HCT116 (cell line): ENCODE measurements at regions not wholly inside any gene's neighbourhood (a gene's known extent, or its start where the extent isn't known, plus 50 kb on each side); places are given as distances from the start of the nearest gene placed in this dataset.

Experiments used
- ATAC-seq: fragments of 200-7000 bp; cut with Tn5 transposase; 2 replicates; pipeline ENCODE4 v1.9.1; 2020; ENCODE audit warnings: mild to moderate bottlenecking, moderate library complexity
- BruUV-seq: library from RNA; stranded (reverse); fragments of 400-500 nt; replicated peaks from 2 replicates; lab custom pipeline; 2021; lab: Mats Ljungman, UMichigan
- CTCF ChIA-PET: fragments of 300-600 bp; sonication (Branson Sonifier 250); formaldehyde crosslinking; loops from one replicate; lab custom pipeline; 2021; ENCODE audit warnings: antibody characterized with exemption; lab: Charles Lee
- POLR2A ChIA-PET: fragments of 300-600, 350-600 bp; sonication (Branson Sonifier 250); formaldehyde crosslinking; loops from one replicate; lab custom pipeline; 2021; ENCODE audit warnings: antibody characterized with exemption; lab: Charles Lee
- RAD21 ChIA-PET, 2 experiments: fragments of 300-600 bp; sonication (Branson Sonifier 250); formaldehyde crosslinking; loops; one replicate each; lab custom pipeline; 2023; ENCODE audit warnings: low total read pairs in 2 of 2; ENCODE audit not compliant: uncharacterized antibody in 2 of 2, unreplicated experiment in 2 of 2, low non-redundant PET in 1 of 2; lab: Charles Lee
- DNase-seq: peaks from one replicate; pipeline ENCODE4 v3.0.0-alpha.2; 2010; ENCODE audit warnings: low read depth, low spot score
- H2AFZ ChIP-seq: fragments of 200-600 bp; shearing (Covaris generic), sonication (generic); 2 replicates; pipeline ENCODE4 v1.6.1; 2017; ENCODE audit warnings: low read depth, mixed run types, mixed read lengths, antibody characterized with exemption, low read length; ENCODE audit not compliant: poor library complexity, severe bottlenecking
- H3K27ac ChIP-seq: 2 replicates; pipeline ENCODE4 v1.5.1; 2012; ENCODE audit warnings: low read depth, low read length
- H3K27me3 ChIP-seq: fragments of 200-600 bp; sonication (generic); 2 replicates; pipeline ENCODE4 v1.6.1; 2016; ENCODE audit warnings: mixed run types, low read length, mixed read lengths; ENCODE audit not compliant: insufficient read depth
- H3K36me3 ChIP-seq, 2 experiments: fragments of 200-500 bp in 1 of 2; fragments of 200-600 bp in 1 of 2; sonication (Bioruptor generic) in 1 of 2; sonication (generic) in 1 of 2; 2 replicates each; pipeline versions ENCODE4 v1.5.1 to v1.6.1; 2014 to 2016; ENCODE audit warnings: low read length in 2 of 2, inconsistent platforms in 1 of 2, mixed read lengths in 1 of 2, mixed run types in 1 of 2; ENCODE audit not compliant: insufficient read depth in 2 of 2, control insufficient read depth in 1 of 2
- H3K4me1 ChIP-seq, 2 experiments: fragments of 200-600 bp in 1 of 2; sonication (generic) in 1 of 2; 2 replicates each; pipeline versions ENCODE4 v1.5.1 to v1.6.1; 2012 to 2017; ENCODE audit warnings: low read length in 2 of 2, inconsistent platforms in 1 of 2, mild to moderate bottlenecking in 1 of 2, mixed read lengths in 1 of 2, mixed run types in 1 of 2, moderate library complexity in 1 of 2; ENCODE audit not compliant: insufficient read depth in 2 of 2, control insufficient read depth in 1 of 2
- H3K4me2 ChIP-seq: fragments of 200-600 bp; sonication (generic); 2 replicates; pipeline ENCODE4 v1.6.1; 2017; ENCODE audit warnings: mixed run types, low read length, mixed read lengths
- H3K4me3 ChIP-seq, 2 experiments: fragments of 200-600 bp in 1 of 2; sonication (generic) in 1 of 2; replicated peaks in 1 of 2; 2 replicates each; pipeline ENCODE4 v1.5.1; 2011 to 2016; ENCODE audit warnings: low read length in 2 of 2, control low read depth in 1 of 2, low read depth in 1 of 2, mild to moderate bottlenecking in 1 of 2, mixed read lengths in 1 of 2, mixed run types in 1 of 2
- H3K79me2 ChIP-seq: fragments of 200-600 bp; sonication (generic); 2 replicates; pipeline ENCODE4 v1.6.1; 2017; ENCODE audit warnings: mild to moderate bottlenecking, mixed run types, low read length, moderate library complexity, mixed read lengths; ENCODE audit not compliant: insufficient read depth
- H3K9ac ChIP-seq: fragments of 200-600 bp; sonication (generic); 2 replicates; pipeline ENCODE4 v1.6.1; 2016; ENCODE audit warnings: low read length, mixed read lengths
- H3K9me2 ChIP-seq: fragments of 200-600 bp; sonication (generic), shearing (Covaris generic); 2 replicates; pipeline ENCODE4 v1.6.1; 2017; ENCODE audit warnings: mixed run types, mild to moderate bottlenecking, moderate library complexity; ENCODE audit not compliant: insufficient read depth
- H3K9me3 ChIP-seq, 2 experiments: fragments of 200-500 bp in 1 of 2; fragments of 200-600 bp in 1 of 2; sonication (Bioruptor generic) in 1 of 2; sonication (generic) in 1 of 2; 2 replicates each; pipeline ENCODE4 v1.6.1; 2014 to 2017; ENCODE audit warnings: low read length in 2 of 2, mixed read lengths in 2 of 2, inconsistent platforms in 1 of 2, low read depth in 1 of 2, mild to moderate bottlenecking in 1 of 2, mixed run types in 1 of 2, moderate library complexity in 1 of 2; ENCODE audit not compliant: control insufficient read depth in 1 of 2, insufficient read depth in 1 of 2
- H4K20me1 ChIP-seq: fragments of 200-600 bp; sonication (generic), shearing (Covaris generic); 2 replicates; pipeline ENCODE4 v1.6.1; 2017; ENCODE audit warnings: mixed run types, mild to moderate bottlenecking, moderate library complexity; ENCODE audit not compliant: insufficient read depth
- CBX3 ChIP-seq: IDR thresholded peaks from 2 replicates; pipeline ENCODE4 v1.6.1; 2012; ENCODE audit warnings: low read depth
- CTCF ChIP-seq, 3 experiments: fragments of 200-600 bp in 1 of 3; sonication (generic) in 1 of 3; IDR thresholded peaks in 2 of 3; conservative IDR thresholded peaks in 1 of 3; 2 replicates each; pipeline ENCODE4 v1.5.1; 2012 to 2017; ENCODE audit warnings: low read depth in 2 of 3, low read length in 2 of 3, antibody characterized with exemption in 1 of 3, borderline replicate concordance in 1 of 3, control low read depth in 1 of 3, mild to moderate bottlenecking in 1 of 3, mixed read lengths in 1 of 3, mixed run types in 1 of 3, moderate library complexity in 1 of 3; ENCODE audit not compliant: insufficient read depth in 1 of 3
- EGR1 ChIP-seq: IDR thresholded peaks from 2 replicates; pipeline ENCODE4 v1.6.1; 2012; ENCODE audit warnings: low read depth
- EZH2phosphoT487 ChIP-seq: fragments of 200-600 bp; IDR thresholded peaks from 2 replicates; pipeline ENCODE4 v1.6.1; 2018; ENCODE audit warnings: antibody characterized with exemption, borderline replicate concordance
- FOSL1 ChIP-seq: IDR thresholded peaks from 2 replicates; pipeline ENCODE4 v1.6.1; 2012; ENCODE audit warnings: low read depth
- JUND ChIP-seq: IDR thresholded peaks from 2 replicates; pipeline ENCODE4 v1.6.1; 2012
- POLR2A ChIP-seq: IDR thresholded peaks from 2 replicates; pipeline ENCODE4 v1.7.0; 2011; ENCODE audit warnings: borderline replicate concordance; ENCODE audit not compliant: insufficient read depth, insufficient read length; ENCODE audit errors: extremely low read depth
- POLR2AphosphoS5 ChIP-seq: IDR thresholded peaks from 2 replicates; pipeline ENCODE4 v1.6.1; 2011; ENCODE audit warnings: mild to moderate bottlenecking, low read depth, low read length, moderate library complexity
- SIN3A ChIP-seq: IDR thresholded peaks from 2 replicates; pipeline ENCODE4 v1.6.1; 2012; ENCODE audit warnings: low read depth
- YY1 ChIP-seq: IDR thresholded peaks from 2 replicates; pipeline ENCODE4 v1.6.1; 2011; ENCODE audit warnings: low read length, low read depth, moderate library complexity, mild to moderate bottlenecking; ENCODE audit not compliant: insufficient replicate concordance; ENCODE audit errors: extremely low read depth
- ZBTB33 ChIP-seq: IDR thresholded peaks from 2 replicates; pipeline ENCODE4 v1.6.1; 2011; ENCODE audit warnings: mild to moderate bottlenecking, low read length, moderate library complexity; ENCODE audit not compliant: insufficient replicate concordance; ENCODE audit errors: extremely low read depth
- ZFX ChIP-seq: fragments of 450-650 bp; IDR thresholded peaks from 2 replicates; pipeline ENCODE4 v1.6.1; 2017
- ZNF274 ChIP-seq: fragments of 200-500 bp; sonication (Bioruptor generic); IDR thresholded peaks from 2 replicates; pipeline ENCODE4 v1.6.1; 2014; ENCODE audit warnings: mild to moderate bottlenecking, low read depth, low read length, inconsistent platforms
- intact Hi-C: fragments of 100-400 bp; cut with micrococcal nuclease; formaldehyde crosslinking; loops from 2 replicates; pipeline ENCODE4 v1.10.0; 2022
- TF ChIP-seq, protein P1 (sequence below): IDR thresholded peaks from 2 replicates; pipeline ENCODE4 v1.6.1; 2012; ENCODE audit warnings: low read depth
- TF ChIP-seq, protein P2 (sequence below): IDR thresholded peaks from 2 replicates; pipeline ENCODE4 v1.6.1; 2012
- TF ChIP-seq, protein P3 (sequence below): IDR thresholded peaks from 2 replicates; pipeline ENCODE4 v1.6.1; 2012

DNA sequence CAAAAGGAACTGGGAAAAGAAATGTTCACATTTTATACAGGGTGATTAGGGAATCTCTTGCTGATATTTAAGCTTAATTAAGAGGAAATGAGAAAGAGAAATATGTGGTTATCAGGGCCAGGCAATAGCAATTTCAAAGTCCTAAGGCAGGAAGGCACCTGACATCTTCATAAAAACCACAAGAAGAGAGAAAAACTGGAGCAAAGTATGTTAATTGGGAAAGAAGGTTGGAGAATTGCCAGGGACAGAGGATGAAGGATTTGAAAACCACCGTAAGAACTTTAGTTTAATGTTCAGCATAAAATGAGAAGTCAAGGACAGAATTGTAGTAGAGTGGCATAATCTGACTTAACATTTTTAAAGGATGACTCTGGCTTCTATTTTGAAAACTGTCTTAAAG, 691.8 kb upstream of the NRXN1 start:
- H3K79me2 ChIP-seq: no peaks in the 10 kb centered on the region
- BruUV-seq: no TSS peak
- ChIA-PET RAD21 (no interaction called here), CTCF (no interaction called here), POLR2A (no interaction called here)
- DNase-seq: no peak
- ATAC-seq: no peak
- H4K20me1 ChIP-seq: no peaks in the 10 kb centered on the region
- no peak overlapping the region for H2AFZ ChIP-seq
- H3K9me3 ChIP-seq: no peaks in the 10 kb centered on the region
- TF ChIP-seq CTCF (IDR thresholded peaks at IDR 0.05 in 2 of 3, conservative IDR thresholded peaks at IDR 0.05 in 1 of 3; ENCODE audit: borderline replicate concordance in 1 of 3, insufficient read depth in 1 of 3, low read depth in 2 of 3, low read length in 2 of 3): no peak
- no peak for TF ChIP-seq EZH2phosphoT487
- TF ChIP-seq ZFX: no peak
- TF ChIP-seq FOSL1: no peak
- TF ChIP-seq JUND: no peak
- no peak for TF ChIP-seq POLR2A
- TF ChIP-seq, protein P1, sequence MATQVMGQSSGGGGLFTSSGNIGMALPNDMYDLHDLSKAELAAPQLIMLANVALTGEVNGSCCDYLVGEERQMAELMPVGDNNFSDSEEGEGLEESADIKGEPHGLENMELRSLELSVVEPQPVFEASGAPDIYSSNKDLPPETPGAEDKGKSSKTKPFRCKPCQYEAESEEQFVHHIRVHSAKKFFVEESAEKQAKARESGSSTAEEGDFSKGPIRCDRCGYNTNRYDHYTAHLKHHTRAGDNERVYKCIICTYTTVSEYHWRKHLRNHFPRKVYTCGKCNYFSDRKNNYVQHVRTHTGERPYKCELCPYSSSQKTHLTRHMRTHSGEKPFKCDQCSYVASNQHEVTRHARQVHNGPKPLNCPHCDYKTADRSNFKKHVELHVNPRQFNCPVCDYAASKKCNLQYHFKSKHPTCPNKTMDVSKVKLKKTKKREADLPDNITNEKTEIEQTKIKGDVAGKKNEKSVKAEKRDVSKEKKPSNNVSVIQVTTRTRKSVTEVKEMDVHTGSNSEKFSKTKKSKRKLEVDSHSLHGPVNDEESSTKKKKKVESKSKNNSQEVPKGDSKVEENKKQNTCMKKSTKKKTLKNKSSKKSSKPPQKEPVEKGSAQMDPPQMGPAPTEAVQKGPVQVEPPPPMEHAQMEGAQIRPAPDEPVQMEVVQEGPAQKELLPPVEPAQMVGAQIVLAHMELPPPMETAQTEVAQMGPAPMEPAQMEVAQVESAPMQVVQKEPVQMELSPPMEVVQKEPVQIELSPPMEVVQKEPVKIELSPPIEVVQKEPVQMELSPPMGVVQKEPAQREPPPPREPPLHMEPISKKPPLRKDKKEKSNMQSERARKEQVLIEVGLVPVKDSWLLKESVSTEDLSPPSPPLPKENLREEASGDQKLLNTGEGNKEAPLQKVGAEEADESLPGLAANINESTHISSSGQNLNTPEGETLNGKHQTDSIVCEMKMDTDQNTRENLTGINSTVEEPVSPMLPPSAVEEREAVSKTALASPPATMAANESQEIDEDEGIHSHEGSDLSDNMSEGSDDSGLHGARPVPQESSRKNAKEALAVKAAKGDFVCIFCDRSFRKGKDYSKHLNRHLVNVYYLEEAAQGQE: no peak
- no peak for TF ChIP-seq SIN3A
- TF ChIP-seq ZNF274: no peak
- TF ChIP-seq POLR2AphosphoS5: no peak
- TF ChIP-seq, protein P2, sequence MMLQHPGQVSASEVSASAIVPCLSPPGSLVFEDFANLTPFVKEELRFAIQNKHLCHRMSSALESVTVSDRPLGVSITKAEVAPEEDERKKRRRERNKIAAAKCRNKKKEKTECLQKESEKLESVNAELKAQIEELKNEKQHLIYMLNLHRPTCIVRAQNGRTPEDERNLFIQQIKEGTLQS: no peak
- TF ChIP-seq, protein P3, sequence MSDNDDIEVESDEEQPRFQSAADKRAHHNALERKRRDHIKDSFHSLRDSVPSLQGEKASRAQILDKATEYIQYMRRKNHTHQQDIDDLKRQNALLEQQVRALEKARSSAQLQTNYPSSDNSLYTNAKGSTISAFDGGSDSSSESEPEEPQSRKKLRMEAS: no peak
- TF ChIP-seq YY1: no peak
- no peak for TF ChIP-seq ZBTB33
- no peak for TF ChIP-seq EGR1
- no peak for TF ChIP-seq CBX3
- no peaks in the 10 kb centered on the region for H3K27me3 ChIP-seq
- intact Hi-C loops: no loop called here
- H3K4me1 ChIP-seq: no peaks in the 10 kb centered on the region
- H3K27ac ChIP-seq: no peak overlapping the region
- no peak overlapping the region for H3K4me3 ChIP-seq
- H3K9ac ChIP-seq: no peak overlapping the region
- H3K36me3 ChIP-seq: no peaks in the 10 kb centered on the region
- H3K4me2 ChIP-seq: no peak overlapping the region
- no peaks in the 10 kb centered on the region for H3K9me2 ChIP-seq
